ENCODE measurements at regions not wholly inside any gene's neighbourhood (a gene's known extent, or its start where the extent isn't known, plus 50 kb on each side); places are given as distances from the start of the nearest gene placed in this dataset.

DNA sequence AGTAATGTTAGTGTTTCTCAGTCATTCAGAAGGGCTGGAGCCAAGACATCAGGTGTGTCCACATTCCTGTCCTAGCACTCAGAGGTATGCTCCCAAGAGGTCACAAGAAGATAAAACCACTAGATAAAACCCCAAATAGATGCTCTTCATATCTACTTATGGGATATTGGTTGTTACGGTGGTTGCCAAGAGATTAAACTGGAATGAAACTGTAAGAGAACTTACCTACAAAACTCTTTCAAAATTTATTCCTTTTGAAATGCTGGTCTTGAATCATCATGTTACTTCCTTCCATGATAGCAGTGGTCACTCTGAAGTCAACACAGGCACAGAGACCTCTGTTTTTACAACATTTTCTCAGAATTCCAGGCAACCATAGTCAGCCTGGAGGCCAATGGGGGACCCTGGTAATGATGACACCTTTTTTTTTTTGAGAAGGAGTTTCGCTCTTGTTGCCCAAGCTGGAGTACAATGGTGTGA is 122.4 kb upstream of the WSCD1 start:
- Histone ChIP-seq H3K4me1 (ENCODE audit: low read length) (no peaks in the 10 kb centered on the region), H3K9ac (ENCODE audit: low read length) (no peak overlapping the region), H2AFZ (ENCODE audit: low read length) (no peak overlapping the region), H3K27ac (ENCODE audit: low read length) (no peak overlapping the region), H3K4me2 (ENCODE audit: low read depth, low read length, poor library complexity, severe bottlenecking) (no peak overlapping the region), H3K9me3 (ENCODE audit: low read length) (no peaks in the 10 kb centered on the region), H3K27me3 (ENCODE audit: low read length) (no peaks in the 10 kb centered on the region), H3K36me3 (ENCODE audit: insufficient read depth, low read length) (no peaks in the 10 kb centered on the region), H3K4me3 (ENCODE audit: low read length) (no peak overlapping the region), H3K9me2 (replicated peaks; ENCODE audit: insufficient read depth, low read length) (no peaks in the 10 kb centered on the region), H3K79me2 (ENCODE audit: low read length) (no peaks in the 10 kb centered on the region), H4K20me1 (ENCODE audit: insufficient read depth, low read depth, low read length) (no peaks in the 10 kb centered on the region)
- no peak for DNase-seq

DNA sequence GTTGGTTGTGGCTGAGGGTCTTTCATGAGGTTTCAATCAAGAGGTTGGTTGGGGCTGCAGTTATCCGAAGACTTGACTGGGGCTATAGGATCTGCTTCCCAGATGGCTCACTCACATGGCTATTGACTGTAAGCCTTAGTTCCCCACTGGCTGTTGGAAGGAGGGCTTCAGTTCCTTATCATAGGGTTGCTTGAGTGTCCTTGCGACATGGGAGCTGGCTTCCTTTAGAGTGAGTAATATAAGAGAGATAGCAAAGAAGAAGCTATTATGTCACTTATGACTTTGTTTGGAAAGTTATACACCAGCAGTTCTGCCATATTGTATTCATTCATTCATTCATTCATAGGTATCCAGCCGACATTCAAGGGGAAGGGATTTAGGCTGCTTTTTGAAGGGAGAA is 121.4 kb upstream of the WSCD1 start:
- Histone ChIP-seq H2AFZ (ENCODE audit: low read length) (no peak overlapping the region), H3K9me3 (ENCODE audit: low read length) (no peaks in the 10 kb centered on the region), H3K4me2 (ENCODE audit: low read depth, low read length, poor library complexity, severe bottlenecking) (no peak overlapping the region), H3K9me2 (replicated peaks; ENCODE audit: insufficient read depth, low read length) (no peaks in the 10 kb centered on the region), H3K4me3 (ENCODE audit: low read length) (no peak overlapping the region), H3K4me1 (ENCODE audit: low read length) (no peaks in the 10 kb centered on the region), H3K9ac (ENCODE audit: low read length) (no peak overlapping the region), H4K20me1 (ENCODE audit: insufficient read depth, low read depth, low read length) (no peaks in the 10 kb centered on the region), H3K36me3 (ENCODE audit: insufficient read depth, low read length) (no peaks in the 10 kb centered on the region), H3K27ac (ENCODE audit: low read length) (no peak overlapping the region), H3K27me3 (ENCODE audit: low read length) (no peaks in the 10 kb centered on the region), H3K79me2 (ENCODE audit: low read length) (no peaks in the 10 kb centered on the region)
- DNase-seq: no peak

- H3K9me3 ChIP-seq (ENCODE audit: low read length): peaks cover 6% of the 10 kb centered on the region
- H4K20me1 ChIP-seq (ENCODE audit: insufficient read depth, low read depth, low read length): no peaks in the 10 kb centered on the region
- no peak overlapping the region for H2AFZ ChIP-seq (ENCODE audit: low read length)
- no peaks in the 10 kb centered on the region for H3K4me1 ChIP-seq (ENCODE audit: low read length)
- H3K27me3 ChIP-seq (ENCODE audit: low read length): no peaks in the 10 kb centered on the region
- H3K79me2 ChIP-seq (ENCODE audit: low read length): no peaks in the 10 kb centered on the region
- H3K4me3 ChIP-seq (ENCODE audit: low read length): no peak overlapping the region
- H3K9ac ChIP-seq (ENCODE audit: low read length): no peak overlapping the region
- H3K4me2 ChIP-seq (ENCODE audit: low read depth, low read length, poor library complexity, severe bottlenecking): no peak overlapping the region
- H3K27ac ChIP-seq (ENCODE audit: low read length): no peak overlapping the region
- no peaks in the 10 kb centered on the region for H3K36me3 ChIP-seq (ENCODE audit: insufficient read depth, low read length)
- no peak for DNase-seq
- no peaks in the 10 kb centered on the region for H3K9me2 ChIP-seq (replicated peaks; ENCODE audit: insufficient read depth, low read length)
These were observed 119.3 kb upstream of the WSCD1 start for GRCh38 chr17:5950878-5951277.

DNA sequence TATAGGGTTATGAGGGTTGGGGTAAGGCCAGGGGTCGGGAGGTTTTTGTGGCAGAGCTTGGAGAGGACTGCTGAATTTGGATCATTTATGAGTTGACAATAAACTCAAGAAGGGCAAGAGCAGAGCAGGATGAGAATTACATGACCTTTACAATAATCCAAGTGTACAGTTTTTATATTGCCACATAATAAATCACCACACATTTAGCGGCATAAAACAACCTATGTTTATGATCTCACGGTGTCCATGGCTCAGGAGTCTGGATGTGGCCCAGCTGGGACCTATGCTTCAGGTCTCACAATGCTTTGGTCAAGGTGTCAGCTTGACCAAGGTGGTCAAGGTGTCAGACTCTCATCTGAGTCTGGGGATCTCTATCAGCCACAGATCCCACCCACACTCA is 118.3 kb upstream of the WSCD1 start:
- no peaks in the 10 kb centered on the region for H3K9me2 ChIP-seq (replicated peaks; ENCODE audit: insufficient read depth, low read length)
- H3K79me2 ChIP-seq (ENCODE audit: low read length): no peaks in the 10 kb centered on the region
- H3K4me3 ChIP-seq (ENCODE audit: low read length): no peak overlapping the region
- no peak overlapping the region for H3K27ac ChIP-seq (ENCODE audit: low read length)
- H3K4me1 ChIP-seq (ENCODE audit: low read length): no peaks in the 10 kb centered on the region
- H3K9ac ChIP-seq (ENCODE audit: low read length): no peak overlapping the region
- no peak for DNase-seq
- H3K4me2 ChIP-seq (ENCODE audit: low read depth, low read length, poor library complexity, severe bottlenecking): no peak overlapping the region
- H4K20me1 ChIP-seq (ENCODE audit: insufficient read depth, low read depth, low read length): no peaks in the 10 kb centered on the region
- H3K9me3 ChIP-seq (ENCODE audit: low read length): peaks cover 6% of the 10 kb centered on the region
- H2AFZ ChIP-seq (ENCODE audit: low read length): no peak overlapping the region
- H3K36me3 ChIP-seq (ENCODE audit: insufficient read depth, low read length): no peaks in the 10 kb centered on the region
- no peaks in the 10 kb centered on the region for H3K27me3 ChIP-seq (ENCODE audit: low read length)

DNA sequence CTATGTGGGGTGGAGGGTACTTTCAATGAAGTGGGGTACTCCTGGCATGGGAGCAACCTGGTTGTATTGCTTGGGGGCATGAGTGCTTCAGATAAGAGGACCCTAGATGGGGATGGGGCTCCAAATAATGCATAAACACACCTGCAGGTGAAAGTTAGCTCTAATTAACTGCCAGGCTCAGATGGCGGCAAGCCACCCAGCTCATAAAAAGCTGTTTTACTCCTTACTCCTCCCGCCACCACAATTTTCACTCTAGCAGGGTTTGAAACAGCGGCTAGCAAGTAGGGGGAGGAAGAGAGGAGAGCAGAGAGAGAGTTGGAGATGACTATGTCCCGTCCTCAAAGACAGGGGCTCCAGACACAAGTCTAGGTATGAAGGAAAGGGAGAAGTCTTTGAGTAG is 117.7 kb upstream of the WSCD1 start:
- H3K36me3 ChIP-seq (ENCODE audit: insufficient read depth, low read length): no peaks in the 10 kb centered on the region
- H3K4me3 ChIP-seq (ENCODE audit: low read length): no peak overlapping the region
- peaks cover 6% of the 10 kb centered on the region for H3K9me3 ChIP-seq (ENCODE audit: low read length)
- no peaks in the 10 kb centered on the region for H4K20me1 ChIP-seq (ENCODE audit: insufficient read depth, low read depth, low read length)
- H3K79me2 ChIP-seq (ENCODE audit: low read length): no peaks in the 10 kb centered on the region
- H3K4me2 ChIP-seq (ENCODE audit: low read depth, low read length, poor library complexity, severe bottlenecking): no peak overlapping the region
- no peaks in the 10 kb centered on the region for H3K4me1 ChIP-seq (ENCODE audit: low read length)
- no peaks in the 10 kb centered on the region for H3K9me2 ChIP-seq (replicated peaks; ENCODE audit: insufficient read depth, low read length)
- no peak overlapping the region for H3K27ac ChIP-seq (ENCODE audit: low read length)
- DNase-seq: no peak
- no peaks in the 10 kb centered on the region for H3K27me3 ChIP-seq (ENCODE audit: low read length)
- H3K9ac ChIP-seq (ENCODE audit: low read length): no peak overlapping the region
- no peak overlapping the region for H2AFZ ChIP-seq (ENCODE audit: low read length)

GRCh38 chr17:5955764-5956163 is 114.4 kb upstream of the WSCD1 start:
- peaks cover 6% of the 10 kb centered on the region for H3K9me3 ChIP-seq (ENCODE audit: low read length)
- H3K27ac ChIP-seq (ENCODE audit: low read length): no peak overlapping the region
- no peak overlapping the region for H2AFZ ChIP-seq (ENCODE audit: low read length)
- H3K36me3 ChIP-seq (ENCODE audit: insufficient read depth, low read length): no peaks in the 10 kb centered on the region
- no peak overlapping the region for H3K4me2 ChIP-seq (ENCODE audit: low read depth, low read length, poor library complexity, severe bottlenecking)
- no peaks in the 10 kb centered on the region for H3K27me3 ChIP-seq (ENCODE audit: low read length)
- no peak overlapping the region for H3K4me3 ChIP-seq (ENCODE audit: low read length)
- H3K9ac ChIP-seq (ENCODE audit: low read length): no peak overlapping the region
- H3K9me2 ChIP-seq (replicated peaks; ENCODE audit: insufficient read depth, low read length): no peaks in the 10 kb centered on the region
- DNase-seq: no peak
- H4K20me1 ChIP-seq (ENCODE audit: insufficient read depth, low read depth, low read length): no peaks in the 10 kb centered on the region
- H3K4me1 ChIP-seq (ENCODE audit: low read length): no peaks in the 10 kb centered on the region
- H3K79me2 ChIP-seq (ENCODE audit: low read length): no peaks in the 10 kb centered on the region

DNA sequence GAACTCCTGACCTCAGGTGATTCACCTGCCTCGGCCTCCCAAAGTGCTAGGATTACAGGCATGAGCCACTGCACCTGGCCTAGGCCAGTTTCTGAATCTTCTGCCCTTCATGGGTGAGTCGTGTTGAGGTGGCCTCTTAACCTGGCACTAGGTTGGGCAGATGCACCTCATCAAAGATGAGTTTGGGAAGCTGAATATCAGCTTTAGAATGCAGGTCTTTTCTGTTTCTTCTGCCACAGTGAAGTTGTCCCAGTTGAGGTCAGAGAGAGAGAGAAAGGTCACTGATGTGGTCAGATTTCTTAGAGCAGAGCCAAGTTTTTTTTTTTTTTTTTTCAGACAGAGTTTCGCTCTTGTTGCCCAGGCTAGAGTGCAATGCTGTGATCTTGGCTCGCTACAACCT is 111.3 kb upstream of the WSCD1 start:
- no peaks in the 10 kb centered on the region for H3K9me2 ChIP-seq (replicated peaks; ENCODE audit: insufficient read depth, low read length)
- H3K4me1 ChIP-seq (ENCODE audit: low read length): no peaks in the 10 kb centered on the region
- H3K27ac ChIP-seq (ENCODE audit: low read length): no peak overlapping the region
- no peak overlapping the region for H3K9ac ChIP-seq (ENCODE audit: low read length)
- peaks cover 6% of the 10 kb centered on the region for H3K9me3 ChIP-seq (ENCODE audit: low read length)
- DNase-seq: no peak
- no peak overlapping the region for H3K4me2 ChIP-seq (ENCODE audit: low read depth, low read length, poor library complexity, severe bottlenecking)
- no peak overlapping the region for H3K4me3 ChIP-seq (ENCODE audit: low read length)
- no peaks in the 10 kb centered on the region for H3K36me3 ChIP-seq (ENCODE audit: insufficient read depth, low read length)
- no peaks in the 10 kb centered on the region for H3K79me2 ChIP-seq (ENCODE audit: low read length)
- H3K27me3 ChIP-seq (ENCODE audit: low read length): no peaks in the 10 kb centered on the region
- no peak overlapping the region for H2AFZ ChIP-seq (ENCODE audit: low read length)
- H4K20me1 ChIP-seq (ENCODE audit: insufficient read depth, low read depth, low read length): no peaks in the 10 kb centered on the region

GRCh38 chr17:5962371-5962770 is 107.8 kb upstream of the WSCD1 start:
- DNase-seq: no peak

GRCh38 chr17:5971969-5972368 is 98.2 kb upstream of the WSCD1 start:
- Histone ChIP-seq H4K20me1 (ENCODE audit: insufficient read depth, low read depth, low read length) (no peaks in the 10 kb centered on the region), H3K27ac (ENCODE audit: low read length) (no peak overlapping the region), H3K36me3 (ENCODE audit: insufficient read depth, low read length) (no peaks in the 10 kb centered on the region), H3K9me2 (replicated peaks; ENCODE audit: insufficient read depth, low read length) (no peaks in the 10 kb centered on the region), H3K4me3 (ENCODE audit: low read length) (no peak overlapping the region), H3K4me1 (ENCODE audit: low read length) (no peaks in the 10 kb centered on the region), H3K27me3 (ENCODE audit: low read length) (no peaks in the 10 kb centered on the region), H2AFZ (ENCODE audit: low read length) (no peak overlapping the region), H3K9ac (ENCODE audit: low read length) (no peak overlapping the region), H3K4me2 (ENCODE audit: low read depth, low read length, poor library complexity, severe bottlenecking) (no peak overlapping the region), H3K79me2 (ENCODE audit: low read length) (no peaks in the 10 kb centered on the region), H3K9me3 (ENCODE audit: low read length) (peaks cover 15% of the 10 kb centered on the region)
- DNase-seq: no peak

More at GRCh38 chr17:5962371-5962770, 107.8 kb upstream of the WSCD1 start:
- no peak overlapping the region for H3K27ac ChIP-seq (ENCODE audit: low read length)
- no peaks in the 10 kb centered on the region for H3K9me3 ChIP-seq (ENCODE audit: low read length)
- no peaks in the 10 kb centered on the region for H3K9me2 ChIP-seq (replicated peaks; ENCODE audit: insufficient read depth, low read length)
- no peaks in the 10 kb centered on the region for H3K27me3 ChIP-seq (ENCODE audit: low read length)
- H3K9ac ChIP-seq (ENCODE audit: low read length): no peak overlapping the region
- H3K4me3 ChIP-seq (ENCODE audit: low read length): no peak overlapping the region
- H2AFZ ChIP-seq (ENCODE audit: low read length): no peak overlapping the region
- H4K20me1 ChIP-seq (ENCODE audit: insufficient read depth, low read depth, low read length): no peaks in the 10 kb centered on the region
- no peaks in the 10 kb centered on the region for H3K4me1 ChIP-seq (ENCODE audit: low read length)
- H3K36me3 ChIP-seq (ENCODE audit: insufficient read depth, low read length): no peaks in the 10 kb centered on the region
- H3K79me2 ChIP-seq (ENCODE audit: low read length): no peaks in the 10 kb centered on the region
- H3K4me2 ChIP-seq (ENCODE audit: low read depth, low read length, poor library complexity, severe bottlenecking): no peak overlapping the region

Data from Karpas-422 (cell line).